ENCODE measurements at regions not wholly inside any gene's neighbourhood (a gene's known extent, or its start where the extent isn't known, plus 50 kb on each side); places are given as distances from the start of the nearest gene placed in this dataset.

GRCh38 chr22:47552024-47552423 lies 789.6 kb downstream of the TBC1D22A start:
- no peak overlapping the region for H3K4me3 Mint-ChIP-seq
- H3K4me1 Mint-ChIP-seq: no peaks in the 10 kb centered on the region
- no peaks in the 10 kb centered on the region for H3K36me3 Mint-ChIP-seq (ENCODE audit: low read depth)
- H3K27me3 Mint-ChIP-seq (ENCODE audit: low read depth): peaks cover 17% of the 10 kb centered on the region
- no peak for DNase-seq (ENCODE audit: low read depth, low spot score)
- peaks cover 6% of the 10 kb centered on the region for H3K9me3 Mint-ChIP-seq
- H3K27ac Mint-ChIP-seq (ENCODE audit: unreplicated experiment): no peak overlapping the region
- TF ChIP-seq, protein P1, sequence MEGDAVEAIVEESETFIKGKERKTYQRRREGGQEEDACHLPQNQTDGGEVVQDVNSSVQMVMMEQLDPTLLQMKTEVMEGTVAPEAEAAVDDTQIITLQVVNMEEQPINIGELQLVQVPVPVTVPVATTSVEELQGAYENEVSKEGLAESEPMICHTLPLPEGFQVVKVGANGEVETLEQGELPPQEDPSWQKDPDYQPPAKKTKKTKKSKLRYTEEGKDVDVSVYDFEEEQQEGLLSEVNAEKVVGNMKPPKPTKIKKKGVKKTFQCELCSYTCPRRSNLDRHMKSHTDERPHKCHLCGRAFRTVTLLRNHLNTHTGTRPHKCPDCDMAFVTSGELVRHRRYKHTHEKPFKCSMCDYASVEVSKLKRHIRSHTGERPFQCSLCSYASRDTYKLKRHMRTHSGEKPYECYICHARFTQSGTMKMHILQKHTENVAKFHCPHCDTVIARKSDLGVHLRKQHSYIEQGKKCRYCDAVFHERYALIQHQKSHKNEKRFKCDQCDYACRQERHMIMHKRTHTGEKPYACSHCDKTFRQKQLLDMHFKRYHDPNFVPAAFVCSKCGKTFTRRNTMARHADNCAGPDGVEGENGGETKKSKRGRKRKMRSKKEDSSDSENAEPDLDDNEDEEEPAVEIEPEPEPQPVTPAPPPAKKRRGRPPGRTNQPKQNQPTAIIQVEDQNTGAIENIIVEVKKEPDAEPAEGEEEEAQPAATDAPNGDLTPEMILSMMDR (conservative IDR thresholded peaks at IDR 0.05): no peak

DNA sequence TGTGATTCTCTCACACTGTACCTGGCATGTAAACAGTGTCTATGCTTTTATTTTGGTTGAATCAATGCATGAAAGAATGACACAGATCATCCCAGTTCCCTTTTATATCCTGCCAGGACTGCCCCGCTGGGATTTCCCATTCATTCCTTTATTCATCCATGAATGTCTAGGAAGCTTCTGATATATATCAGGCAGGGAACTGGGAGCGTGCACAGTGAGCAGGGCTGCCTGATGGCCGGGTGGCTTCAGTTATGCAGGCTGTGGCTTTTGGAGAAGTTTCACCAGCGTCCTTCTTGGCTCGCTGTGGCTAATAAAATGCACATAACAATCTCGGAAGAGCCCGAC lies 789.0 kb downstream of the TBC1D22A start:
- H3K9me3 Mint-ChIP-seq: peaks cover under 1% of the 10 kb centered on the region
- TF ChIP-seq, protein P1 (conservative IDR thresholded peaks at IDR 0.05): no peak
- H3K36me3 Mint-ChIP-seq (ENCODE audit: low read depth): no peaks in the 10 kb centered on the region

DNA sequence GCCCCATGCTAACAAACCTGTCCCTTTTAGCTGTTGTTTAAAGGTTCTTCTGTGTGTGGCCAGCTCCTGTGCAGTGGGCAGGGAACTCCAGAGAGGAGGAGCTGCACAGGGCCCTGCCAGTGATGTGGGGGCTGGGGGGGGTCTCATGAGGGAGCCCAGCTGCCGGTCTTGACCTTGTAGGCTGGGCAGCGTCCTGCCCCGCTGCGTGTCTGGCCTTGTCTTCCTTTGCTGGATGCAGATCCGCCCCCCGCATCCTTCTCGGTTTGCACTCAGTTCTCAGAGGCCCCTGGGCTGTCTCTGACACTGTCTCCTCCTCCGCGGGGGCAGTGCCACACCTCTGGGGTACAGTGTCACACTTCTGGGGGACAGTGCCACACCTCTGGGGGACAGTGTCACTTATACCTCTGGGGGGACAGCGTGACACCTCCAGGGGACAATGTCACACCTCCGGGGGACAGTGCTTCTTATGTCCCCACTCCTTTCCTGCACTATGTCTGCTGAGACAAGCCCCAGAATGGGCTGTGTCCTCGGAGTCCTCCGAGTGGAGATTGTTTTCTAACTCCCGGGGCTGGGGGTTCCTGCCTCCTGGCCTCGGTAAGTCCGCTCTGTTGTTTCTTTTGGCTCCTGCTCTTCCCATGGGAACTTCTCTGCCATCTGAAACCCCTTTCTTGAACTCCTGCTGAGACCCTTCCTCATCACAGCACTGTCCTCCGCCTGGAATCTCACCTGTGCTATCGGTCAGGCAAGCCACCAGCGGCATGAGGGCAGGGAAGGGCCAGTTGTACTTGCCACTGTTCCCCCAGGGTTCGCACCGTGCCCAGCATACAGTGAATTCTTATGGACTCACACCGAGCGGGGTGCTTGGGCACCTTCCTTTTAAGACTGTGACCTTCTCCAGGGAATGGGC lies 788.3 kb downstream of the TBC1D22A start:
- Mint-ChIP-seq H3K4me1 (no peaks in the 10 kb centered on the region), H3K9me3 (no peaks in the 10 kb centered on the region)
- TF ChIP-seq, protein P1 (conservative IDR thresholded peaks at IDR 0.05): no peak

More for the DNA sequence above, 789.0 kb downstream of the TBC1D22A start:
- no peak overlapping the region for H3K27ac Mint-ChIP-seq (ENCODE audit: unreplicated experiment)
- DNase-seq (ENCODE audit: low read depth, low spot score): no peak
- no peaks in the 10 kb centered on the region for H3K4me1 Mint-ChIP-seq
- peaks cover 15% of the 10 kb centered on the region for H3K27me3 Mint-ChIP-seq (ENCODE audit: low read depth)
- H3K4me3 Mint-ChIP-seq: no peak overlapping the region

GRCh38 chr22:47549741-47550340 lies 787.4 kb downstream of the TBC1D22A start:
- H3K4me3 Mint-ChIP-seq: no peak overlapping the region
- H3K9me3 Mint-ChIP-seq: no peaks in the 10 kb centered on the region
- no peaks in the 10 kb centered on the region for H3K4me1 Mint-ChIP-seq
- peaks cover 8% of the 10 kb centered on the region for H3K27me3 Mint-ChIP-seq (ENCODE audit: low read depth)
- H3K27ac Mint-ChIP-seq (ENCODE audit: unreplicated experiment): no peak overlapping the region
- DNase-seq (ENCODE audit: low read depth, low spot score): no peak
- TF ChIP-seq, protein P1 (conservative IDR thresholded peaks at IDR 0.05): no peak
- H3K36me3 Mint-ChIP-seq (ENCODE audit: low read depth): no peaks in the 10 kb centered on the region

More for the DNA sequence above, 788.3 kb downstream of the TBC1D22A start:
- no peaks in the 10 kb centered on the region for H3K36me3 Mint-ChIP-seq (ENCODE audit: low read depth)
- no peak for DNase-seq (ENCODE audit: low read depth, low spot score)
- H3K27me3 Mint-ChIP-seq (ENCODE audit: low read depth): peaks cover 13% of the 10 kb centered on the region
- no peak overlapping the region for H3K4me3 Mint-ChIP-seq
- H3K27ac Mint-ChIP-seq (ENCODE audit: unreplicated experiment): no peak overlapping the region

DNA sequence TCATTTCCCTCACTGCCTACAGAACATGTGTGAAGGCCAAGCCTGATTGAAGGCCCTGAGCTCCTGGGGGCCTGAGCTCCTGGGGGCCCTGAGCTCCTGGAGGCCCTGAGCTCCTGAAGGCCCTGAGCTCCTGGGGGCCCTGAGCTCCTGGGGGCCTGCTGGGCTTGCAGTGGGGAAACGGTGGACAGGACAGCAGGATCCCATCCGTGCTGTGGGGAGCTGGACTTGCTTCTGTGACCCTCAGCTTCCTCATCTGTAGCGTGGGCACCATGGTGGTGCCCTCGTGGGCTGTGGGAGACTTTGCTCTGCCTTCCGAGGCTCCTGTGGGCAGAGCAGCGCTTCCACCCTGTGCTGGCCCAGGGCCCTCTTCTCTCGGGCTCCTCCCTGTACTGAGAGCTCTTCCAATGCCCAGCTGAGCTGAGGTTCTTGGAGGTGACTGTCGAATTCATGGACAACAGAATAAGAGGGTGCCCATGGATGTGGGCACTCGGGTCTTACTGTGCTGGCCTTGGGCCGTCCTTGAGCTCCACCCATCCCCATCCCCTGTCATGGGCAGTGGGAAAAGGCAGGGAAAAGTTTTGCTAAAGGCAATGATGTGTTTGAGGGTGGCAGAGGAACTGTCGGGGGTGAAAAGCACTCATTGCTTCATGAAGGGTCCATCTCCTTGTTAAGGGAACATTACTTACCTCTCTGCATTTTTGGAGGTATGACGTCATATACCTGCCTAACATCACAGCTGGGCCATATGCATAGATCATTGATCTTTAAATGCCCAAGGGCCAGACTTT lies 786.7 kb downstream of the TBC1D22A start:
- Mint-ChIP-seq H3K36me3 (ENCODE audit: low read depth) (no peaks in the 10 kb centered on the region), H3K4me3 (no peak overlapping the region), H3K27me3 (ENCODE audit: low read depth) (peaks cover 8% of the 10 kb centered on the region), H3K27ac (ENCODE audit: unreplicated experiment) (no peak overlapping the region), H3K4me1 (no peaks in the 10 kb centered on the region), H3K9me3 (peaks cover 5% of the 10 kb centered on the region)
- no peak for DNase-seq (ENCODE audit: low read depth, low spot score)
- TF ChIP-seq, protein P1 (conservative IDR thresholded peaks at IDR 0.05): no peak

All from neural crest cell (in vitro differentiated cells).